GM12872 (cell line): ENCODE measurements at regions not wholly inside any gene's neighbourhood (a gene's known extent, or its start where the extent isn't known, plus 50 kb on each side); places are given as distances from the start of the nearest gene placed in this dataset.

Experiments used
- TF ChIP-seq, protein P1 (sequence below): IDR thresholded peaks from 3 replicates; pipeline ENCODE4 v1.5.1; 2011; ENCODE audit warnings: low read depth, mild to moderate bottlenecking, low read length, moderate library complexity; ENCODE audit not compliant: insufficient read depth

DNA sequence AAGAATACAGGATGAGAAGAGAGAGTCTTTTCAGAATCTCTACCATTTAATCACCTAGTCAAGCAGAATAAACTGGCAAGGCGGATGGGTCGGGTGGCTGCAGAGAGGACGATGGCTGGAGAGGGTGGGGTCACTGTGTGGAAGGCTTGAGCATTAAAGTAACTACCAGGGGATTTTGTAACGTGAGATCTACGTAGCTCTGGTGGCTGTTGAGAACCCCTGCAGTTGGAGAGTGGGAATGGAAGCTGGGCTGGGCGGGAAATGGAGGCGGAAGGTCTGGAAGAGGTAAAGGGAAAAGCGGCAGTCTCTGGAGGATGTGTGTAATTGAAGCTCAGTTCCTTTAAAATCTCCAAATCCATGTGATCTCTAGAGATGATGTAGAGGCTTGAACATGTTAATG lies 135.0 kb downstream of the GATA3 start:
- TF ChIP-seq, protein P1, sequence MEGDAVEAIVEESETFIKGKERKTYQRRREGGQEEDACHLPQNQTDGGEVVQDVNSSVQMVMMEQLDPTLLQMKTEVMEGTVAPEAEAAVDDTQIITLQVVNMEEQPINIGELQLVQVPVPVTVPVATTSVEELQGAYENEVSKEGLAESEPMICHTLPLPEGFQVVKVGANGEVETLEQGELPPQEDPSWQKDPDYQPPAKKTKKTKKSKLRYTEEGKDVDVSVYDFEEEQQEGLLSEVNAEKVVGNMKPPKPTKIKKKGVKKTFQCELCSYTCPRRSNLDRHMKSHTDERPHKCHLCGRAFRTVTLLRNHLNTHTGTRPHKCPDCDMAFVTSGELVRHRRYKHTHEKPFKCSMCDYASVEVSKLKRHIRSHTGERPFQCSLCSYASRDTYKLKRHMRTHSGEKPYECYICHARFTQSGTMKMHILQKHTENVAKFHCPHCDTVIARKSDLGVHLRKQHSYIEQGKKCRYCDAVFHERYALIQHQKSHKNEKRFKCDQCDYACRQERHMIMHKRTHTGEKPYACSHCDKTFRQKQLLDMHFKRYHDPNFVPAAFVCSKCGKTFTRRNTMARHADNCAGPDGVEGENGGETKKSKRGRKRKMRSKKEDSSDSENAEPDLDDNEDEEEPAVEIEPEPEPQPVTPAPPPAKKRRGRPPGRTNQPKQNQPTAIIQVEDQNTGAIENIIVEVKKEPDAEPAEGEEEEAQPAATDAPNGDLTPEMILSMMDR = no peak

- TF ChIP-seq, protein P1 = no peak
These were observed 137.8 kb downstream of the GATA3 start for GRCh38 chr10:8192301-8192700.

DNA sequence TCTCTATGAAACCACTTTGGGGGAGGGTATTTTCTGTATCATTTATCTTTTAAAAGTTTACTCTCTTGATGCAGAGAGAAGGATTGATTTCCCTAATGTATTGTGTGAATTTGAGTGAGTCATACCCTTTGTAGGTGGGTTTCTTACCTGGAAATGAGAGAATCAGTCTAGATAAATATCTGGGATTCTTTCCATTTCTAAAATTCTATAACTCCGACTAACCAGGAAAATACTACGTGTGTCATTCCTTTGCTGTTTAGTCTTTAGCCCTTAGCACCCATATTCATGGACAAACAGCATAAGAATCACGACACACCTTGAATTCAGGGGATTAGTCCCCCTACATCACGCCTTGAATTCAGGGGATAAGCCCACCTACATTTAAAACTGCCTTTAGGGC lies 139.1 kb downstream of the GATA3 start:
- TF ChIP-seq, protein P1 = no peak

GRCh38 chr10:8194050-8194449 lies 139.6 kb downstream of the GATA3 start:
- TF ChIP-seq, protein P1 = no peak

DNA sequence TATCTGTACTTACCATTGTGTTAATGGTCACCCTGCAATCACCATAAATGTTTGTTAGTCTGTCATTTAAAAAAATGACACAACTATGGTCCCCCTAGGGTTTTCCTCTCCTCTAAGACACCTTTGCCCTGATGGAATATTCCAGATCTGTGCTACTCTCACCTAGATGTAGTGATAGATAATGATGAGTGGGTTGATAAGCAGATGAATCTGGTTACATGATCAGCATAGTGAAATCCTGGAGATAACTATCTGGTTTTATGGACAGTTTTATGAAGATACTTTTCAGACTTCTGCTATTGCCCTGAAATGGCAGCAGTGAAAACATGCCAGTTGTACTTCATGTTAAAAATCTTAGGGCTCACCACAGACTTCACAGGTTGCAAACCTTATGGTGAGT lies 152.4 kb downstream of the GATA3 start:
- TF ChIP-seq, protein P1 = no peak

DNA sequence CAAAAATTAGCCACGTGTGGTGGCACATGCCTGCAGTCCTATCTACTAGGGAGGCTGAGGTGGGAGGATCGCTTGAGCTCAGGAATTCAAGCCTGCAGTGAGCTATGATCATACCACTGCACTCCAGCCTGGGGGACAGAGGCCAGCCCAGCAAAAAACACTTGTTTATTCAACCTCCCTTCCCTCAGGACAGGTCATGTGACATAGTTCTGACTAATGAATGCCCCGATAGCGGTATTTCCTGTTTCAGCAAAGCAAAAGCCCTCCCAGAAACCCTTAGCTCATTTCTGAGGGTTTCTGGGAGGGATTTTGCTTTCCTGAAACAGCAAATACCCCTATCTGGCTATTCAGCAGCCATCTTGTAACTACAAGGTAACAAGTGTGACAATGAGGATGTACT lies 157.1 kb downstream of the GATA3 start:
- TF ChIP-seq, protein P1 = no peak

DNA sequence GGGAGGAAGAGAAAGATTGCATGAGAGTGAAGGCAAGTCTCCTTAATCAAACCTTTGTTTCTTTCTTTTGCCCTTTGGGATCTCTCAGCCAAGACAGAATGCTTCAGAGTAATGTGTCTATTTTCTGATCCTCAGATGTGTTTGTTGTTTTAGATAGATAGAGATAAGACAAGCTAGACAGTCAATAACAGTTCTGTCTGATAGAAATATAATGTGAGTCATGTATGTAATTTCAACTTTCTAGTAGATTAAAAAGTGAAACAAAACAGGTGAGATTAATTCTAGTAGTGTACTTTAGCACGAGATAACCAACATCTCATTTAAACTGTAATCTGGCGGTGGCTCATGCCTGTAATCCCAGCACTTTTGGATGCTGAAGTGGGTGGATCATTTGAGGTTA lies 159.2 kb downstream of the GATA3 start:
- TF ChIP-seq, protein P1 = no peak

DNA sequence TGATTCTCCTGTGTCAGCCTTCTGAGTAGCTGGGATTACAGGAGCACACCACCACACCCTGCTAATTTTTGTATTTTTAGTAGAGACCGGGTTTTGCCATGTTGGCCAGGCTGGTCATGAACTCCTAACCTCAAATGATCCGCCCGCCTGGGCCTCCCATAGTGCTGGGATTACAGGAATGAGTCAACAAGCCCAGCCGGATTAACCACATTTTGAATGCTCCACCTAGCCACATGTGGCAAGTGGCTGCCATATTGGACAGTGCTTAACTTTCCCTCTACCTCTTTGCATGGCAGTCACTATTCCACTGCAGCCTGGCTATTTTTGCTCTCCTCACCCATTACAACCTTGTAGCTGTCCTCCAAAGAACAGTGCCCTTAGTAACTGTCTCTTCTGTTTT lies 160.1 kb downstream of the GATA3 start:
- TF ChIP-seq, protein P1 = no peak
